Mammary epithelial cell (primary cell): ENCODE measurements at regions not wholly inside any gene's neighbourhood (a gene's known extent, or its start where the extent isn't known, plus 50 kb on each side); places are given as distances from the start of the nearest gene placed in this dataset.

Experiments
- EZH2 ChIP-seq: IDR thresholded peaks from 2 replicates; pipeline ENCODE4 v1.6.1; 2012; ENCODE audit warnings: low read length, inconsistent platforms, borderline replicate concordance
- TF ChIP-seq, protein P1 (sequence below), 2 donors: IDR thresholded peaks in 1 of 2; conservative IDR thresholded peaks in 1 of 2; 2 replicates each; pipeline ENCODE4 v1.5.1; 2011 to 2012; ENCODE audit warnings: inconsistent platforms in 2 of 2, low read length in 2 of 2, mild to moderate bottlenecking in 2 of 2, control low read depth in 1 of 2, low read depth in 1 of 2; ENCODE audit not compliant: insufficient read depth in 1 of 2; ENCODE audit errors: extremely low read depth in 1 of 2

DNA sequence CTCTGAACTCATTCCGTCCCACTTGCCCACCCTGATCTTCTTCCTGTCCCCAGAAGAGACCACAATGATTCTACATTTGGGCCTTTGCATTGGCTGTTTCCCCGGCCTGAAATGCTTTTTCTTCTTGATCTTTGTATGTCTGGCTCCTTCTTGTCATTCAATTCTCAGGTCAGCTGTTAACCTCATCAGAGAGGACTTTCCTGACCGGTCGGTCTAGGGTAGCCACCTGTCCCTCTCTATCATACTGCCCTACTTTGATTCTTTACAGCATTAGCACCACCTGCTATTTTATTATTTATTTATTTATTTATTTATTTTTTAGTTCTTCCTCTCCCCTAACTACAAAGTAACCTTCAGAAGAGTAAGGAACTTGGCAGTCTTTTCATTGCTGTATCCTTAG lies 84.3 kb downstream of the DYRK2 start:
- TF ChIP-seq EZH2: no peak
- TF ChIP-seq, protein P1, sequence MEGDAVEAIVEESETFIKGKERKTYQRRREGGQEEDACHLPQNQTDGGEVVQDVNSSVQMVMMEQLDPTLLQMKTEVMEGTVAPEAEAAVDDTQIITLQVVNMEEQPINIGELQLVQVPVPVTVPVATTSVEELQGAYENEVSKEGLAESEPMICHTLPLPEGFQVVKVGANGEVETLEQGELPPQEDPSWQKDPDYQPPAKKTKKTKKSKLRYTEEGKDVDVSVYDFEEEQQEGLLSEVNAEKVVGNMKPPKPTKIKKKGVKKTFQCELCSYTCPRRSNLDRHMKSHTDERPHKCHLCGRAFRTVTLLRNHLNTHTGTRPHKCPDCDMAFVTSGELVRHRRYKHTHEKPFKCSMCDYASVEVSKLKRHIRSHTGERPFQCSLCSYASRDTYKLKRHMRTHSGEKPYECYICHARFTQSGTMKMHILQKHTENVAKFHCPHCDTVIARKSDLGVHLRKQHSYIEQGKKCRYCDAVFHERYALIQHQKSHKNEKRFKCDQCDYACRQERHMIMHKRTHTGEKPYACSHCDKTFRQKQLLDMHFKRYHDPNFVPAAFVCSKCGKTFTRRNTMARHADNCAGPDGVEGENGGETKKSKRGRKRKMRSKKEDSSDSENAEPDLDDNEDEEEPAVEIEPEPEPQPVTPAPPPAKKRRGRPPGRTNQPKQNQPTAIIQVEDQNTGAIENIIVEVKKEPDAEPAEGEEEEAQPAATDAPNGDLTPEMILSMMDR (conservative IDR thresholded peaks at IDR 0.05 in 1 of 2, IDR thresholded peaks at IDR 0.05 in 1 of 2; ENCODE audit: extremely low read depth in 1 of 2, insufficient read depth in 1 of 2, low read depth in 1 of 2, low read length in 2 of 2): no peak
